GM12878 (cell line): ENCODE measurements at regions not wholly inside any gene's neighbourhood (a gene's known extent, or its start where the extent isn't known, plus 50 kb on each side); places are given as distances from the start of the nearest gene placed in this dataset.

Experiments used
- ATAC-seq: fragments of 200-7000 bp; cut with Tn5 transposase; 3 replicates; pipeline ENCODE4 v1.9.1; 2020; ENCODE audit warnings: mild to moderate bottlenecking, moderate library complexity
- BruUV-seq: library from RNA; stranded (reverse); fragments of 400-500 nt; replicated peaks from 2 replicates; lab custom pipeline; 2021; lab: Mats Ljungman, UMichigan
- CTCF ChIA-PET: fragments of 300-600 bp; sonication (Branson Sonifier 250); formaldehyde crosslinking; extraction: SDS; loops from one replicate; lab custom pipeline; 2021; ENCODE audit warnings: inconsistent platforms; lab: Yijun Ruan, JAX
- POLR2A ChIA-PET: fragments of 350-600 bp; formaldehyde crosslinking; extraction: SDS; loops from one replicate; lab custom pipeline; 2021; ENCODE audit warnings: inconsistent platforms; lab: Charles Lee
- RAD21 ChIA-PET: fragments of 300-600 bp; sonication (Branson Sonifier 250); formaldehyde crosslinking; loops from one replicate; lab custom pipeline; 2023; ENCODE audit warnings: antibody characterized with exemption; ENCODE audit not compliant: unreplicated experiment; lab: Charles Lee
- SMC1A ChIA-PET: fragments of 300-600 bp; sonication (Branson Sonifier 250); formaldehyde crosslinking; loops from one replicate; lab custom pipeline; 2023; ENCODE audit not compliant: unreplicated experiment, uncharacterized antibody; lab: Charles Lee
- DNase-seq: peaks from one replicate; pipeline ENCODE4 v3.0.0-alpha.2; 2011; ENCODE audit warnings: low read depth, low spot score
- FAIRE-seq: peaks from 3 replicates; lab custom pipeline; 2011; peaks lifted over from hg19 to GRCh38; lab: Jason Lieb, UNC
- H2AFZ ChIP-seq: 2 replicates; pipeline ENCODE4 v1.6.0; 2011; ENCODE audit warnings: low read depth, low read length, control low read depth; ENCODE audit not compliant: control insufficient read depth
- H3K27ac ChIP-seq: 2 replicates; pipeline ENCODE4 v1.5.1; 2011; ENCODE audit warnings: control low read depth; ENCODE audit not compliant: control insufficient read depth, insufficient read depth
- H3K27me3 ChIP-seq, 2 experiments: replicated peaks in 1 of 2; 2 replicates each; pipeline versions ENCODE4 v1.6.0 to v1.6.1; 2011; ENCODE audit warnings: low read length in 1 of 2; ENCODE audit not compliant: control insufficient read depth in 2 of 2, insufficient read depth in 2 of 2
- H3K36me3 ChIP-seq, 2 experiments: 2 replicates each; pipeline ENCODE4 v1.5.1; 2011; ENCODE audit warnings: low read length in 1 of 2; ENCODE audit not compliant: control insufficient read depth in 2 of 2, insufficient read depth in 2 of 2
- H3K4me1 ChIP-seq: 2 replicates; pipeline ENCODE4 v1.6.1; 2011; ENCODE audit warnings: mild to moderate bottlenecking, low read length, moderate library complexity, mixed read lengths; ENCODE audit not compliant: control insufficient read depth, insufficient read depth
- H3K4me2 ChIP-seq: 2 replicates; pipeline ENCODE4 v1.6.0; 2011; ENCODE audit warnings: control low read depth; ENCODE audit not compliant: control insufficient read depth, insufficient read depth
- H3K4me3 ChIP-seq: fragments of 200-600 bp; sonication (generic); 2 replicates; pipeline ENCODE4 v1.5.1; 2016
- H3K79me2 ChIP-seq: 2 replicates; pipeline ENCODE4 v1.6.0; 2011; ENCODE audit warnings: low read length; ENCODE audit not compliant: control insufficient read depth, insufficient read depth
- H3K9ac ChIP-seq: 2 replicates; pipeline ENCODE4 v1.8.0; 2011; ENCODE audit warnings: low read length, control low read depth, mixed read lengths; ENCODE audit not compliant: control insufficient read depth, insufficient read depth
- H3K9me3 ChIP-seq: replicated peaks from 3 replicates; pipeline ENCODE4 v1.5.1; 2011; ENCODE audit warnings: mild to moderate bottlenecking, low read length; ENCODE audit not compliant: control insufficient read depth, insufficient read depth
- H4K20me1 ChIP-seq: 2 replicates; pipeline ENCODE4 v1.6.0; 2011; ENCODE audit not compliant: control insufficient read depth, insufficient read depth
- BRCA1 ChIP-seq: IDR thresholded peaks from 2 replicates; pipeline ENCODE4 v1.6.1; 2011; ENCODE audit warnings: low read depth, low read length, improper control_type of control experiment
- CBX3 ChIP-seq: fragments of 200-600 bp; sonication (generic); IDR thresholded peaks from 2 replicates; pipeline ENCODE4 v1.6.1; 2016; ENCODE audit warnings: low read depth, borderline replicate concordance
- E2F4 ChIP-seq: IDR thresholded peaks from 2 replicates; pipeline ENCODE4 v1.6.1; 2012; ENCODE audit warnings: low read depth, low read length, improper control_type of control experiment
- IRF5 ChIP-seq: fragments of 450-650 bp; IDR thresholded peaks from 2 replicates; pipeline ENCODE4 v1.6.1; 2017; ENCODE audit warnings: borderline replicate concordance
- KDM1A ChIP-seq: fragments of 200-600 bp; sonication (generic); IDR thresholded peaks from 2 replicates; pipeline ENCODE4 v1.6.1; 2016; ENCODE audit warnings: borderline replicate concordance
- NFIC ChIP-seq: IDR thresholded peaks from 2 replicates; pipeline ENCODE4 v1.6.1; 2012; ENCODE audit warnings: low read depth, mild to moderate bottlenecking, inconsistent platforms, low read length, moderate library complexity
- RAD21 ChIP-seq: IDR thresholded peaks from 2 replicates; pipeline ENCODE4 v1.6.1; 2011; ENCODE audit warnings: mild to moderate bottlenecking, low read depth, low read length, moderate library complexity; ENCODE audit not compliant: insufficient read depth
- TCF12 ChIP-seq: IDR thresholded peaks from 2 replicates; pipeline ENCODE4 v1.6.1; 2011; ENCODE audit warnings: low read depth, mild to moderate bottlenecking, low read length
- ZNF274 ChIP-seq: IDR thresholded peaks from one replicate; pipeline ENCODE4 v1.8.0; 2011; ENCODE audit not compliant: insufficient read length, insufficient read depth
- ZZZ3 ChIP-seq: IDR thresholded peaks from 2 replicates; pipeline ENCODE4 v1.6.1; 2011; ENCODE audit warnings: low read depth; ENCODE audit not compliant: control insufficient read depth, insufficient read length
- WGBS: methylation state at CpG from one replicate; pipeline ENCODE4 v1.1.6; 2016; ENCODE audit warnings: low lambda C conversion rate; ENCODE audit not compliant: insufficient replicate concordance, insufficient coverage; ENCODE audit errors: missing lambda C conversion rate; 5-methylcytosine and 5-hydroxymethylcytosine counted together
- in situ Hi-C: fragments of 300-500 bp; cut with MboI; formaldehyde crosslinking; loops from 9 replicates; pipeline ENCODE4 v1.14.3; 2018; ENCODE audit warnings: mixed read lengths
- intact Hi-C: fragments of 100-400 bp; cut with micrococcal nuclease; formaldehyde crosslinking; loops from one replicate; pipeline ENCODE4 v1.14.2; 2022; ENCODE audit not compliant: unreplicated experiment

GRCh38 chr12:58414398-58414871 is 473.1 kb downstream of the ATP23 start:
- Histone ChIP-seq H4K20me1 (no peaks in the 10 kb centered on the region), H3K9me3 (no peaks in the 10 kb centered on the region), H3K36me3 (no peaks in the 10 kb centered on the region), H2AFZ (no peak overlapping the region), H3K79me2 (no peaks in the 10 kb centered on the region), H3K4me2 (no peak overlapping the region), H3K27me3 (no peaks in the 10 kb centered on the region; a peak in 1 of 4 replicates), H3K27ac (no peak overlapping the region), H3K4me3 (no peak overlapping the region), H3K9ac (no peak overlapping the region), H3K4me1 (no peaks in the 10 kb centered on the region)
- ChIA-PET POLR2A (no interaction called here), SMC1A (interaction anchor here (0.6 kb wide), 1 partner anchor 11 kb away, joined by 3 read pairs; no protein-coding TSS in a partner anchor), CTCF (no interaction called here), RAD21 (no interaction called here)
- no TSS peak for BruUV-seq
- ATAC-seq (no peak), DNase-seq (no peak), FAIRE-seq (no peak)
- WGBS = 92% methylated on average over 1 of the region's 2 CpGs
- TF ChIP-seq NFIC = no peak
- no peak for TF ChIP-seq ZZZ3
- TF ChIP-seq CBX3 = no peak
- TF ChIP-seq RAD21 = no peak
- no peak for TF ChIP-seq ZNF274
- no peak for TF ChIP-seq IRF5
- intact Hi-C loops = no loop called here
- in situ Hi-C loops = no loop called here

GRCh38 chr12:58415716-58416115 is 474.3 kb downstream of the ATP23 start:
- CTCF ChIA-PET = interaction anchor here (1.0 to 1.2 kb wide), 2 partner anchors 11 to 27 kb away, joined by 3 read pairs; no protein-coding TSS in a partner anchor

More at GRCh38 chr12:58415716-58416115, 474.3 kb downstream of the ATP23 start:
- in situ Hi-C loops = no loop called here
- Histone ChIP-seq H2AFZ (no peak overlapping the region), H3K4me1 (no peaks in the 10 kb centered on the region), H3K36me3 (no peaks in the 10 kb centered on the region), H3K4me3 (no peak overlapping the region), H3K27me3 (no peaks in the 10 kb centered on the region; a peak in 1 of 4 replicates), H3K9me3 (no peaks in the 10 kb centered on the region), H4K20me1 (no peaks in the 10 kb centered on the region), H3K79me2 (no peaks in the 10 kb centered on the region), H3K9ac (no peak overlapping the region), H3K4me2 (no peak overlapping the region), H3K27ac (no peak overlapping the region)
- TF ChIP-seq KDM1A = no peak
- no peak for TF ChIP-seq E2F4
- TF ChIP-seq BRCA1 = no peak
- no peak for TF ChIP-seq TCF12
- ChIA-PET SMC1A (interaction anchor here (0.6 to 1.6 kb wide), 3 partner anchors 29 to 44 kb away, joined by 3 to 4 read pairs (median 4); no protein-coding TSS in a partner anchor), RAD21 (interaction anchor here (1.9 kb wide), 1 partner anchor 27 kb away, joined by 6 read pairs; no protein-coding TSS in a partner anchor), POLR2A (no interaction called here)
- intact Hi-C loops = no loop called here
- FAIRE-seq (no peak), ATAC-seq (no peak), DNase-seq (no peak)
- BruUV-seq = no TSS peak
